Tibial nerve (tissue), 4 donors: ENCODE measurements at regions not wholly inside any gene's neighbourhood (a gene's known extent, or its start where the extent isn't known, plus 50 kb on each side); places are given as distances from the start of the nearest gene placed in this dataset.

ENCODE experiments used
- DNase-seq, 2 donors: peaks; one replicate each; pipeline ENCODE4 v3.0.0-alpha.2; 2019; ENCODE audit warnings: low spot score in 2 of 2
- H3K27ac ChIP-seq, 4 donors: fragments of 200-600 bp; sonication (generic) in 3 of 4; one replicate each; pipeline ENCODE4 v1.5.1; 2017 to 2019; ENCODE audit warnings: mild to moderate bottlenecking in 1 of 4
- H3K27me3 ChIP-seq, 2 donors: fragments of 200-600 bp; sonication (generic) in 1 of 2; one replicate each; pipeline versions ENCODE4 v1.5.1 to v1.6.0; 2017 to 2019
- H3K36me3 ChIP-seq, 3 donors: fragments of 200-600 bp; sonication (generic); one replicate each; pipeline ENCODE4 v1.5.1; 2018 to 2019
- H3K4me1 ChIP-seq, 4 donors: fragments of 200-600 bp; sonication (generic) in 3 of 4; one replicate each; pipeline ENCODE4 v1.5.1; 2017 to 2019
- H3K4me3 ChIP-seq, 4 donors: fragments of 200-600 bp; sonication (generic) in 3 of 4; one replicate each; pipeline ENCODE4 v1.5.1; 2017 to 2019; ENCODE audit warnings: mild to moderate bottlenecking in 1 of 4, moderate library complexity in 1 of 4
- H3K9me3 ChIP-seq, 4 donors: fragments of 200-600 bp; sonication (generic) in 3 of 4; one replicate each; pipeline ENCODE4 v1.5.1; 2017 to 2019
- EP300 ChIP-seq, 2 donors: sonication (generic); formaldehyde crosslinking; IDR thresholded peaks; one replicate each; pipeline ENCODE4 v1.6.1; 2017; ENCODE audit warnings: antibody characterized with exemption in 2 of 2, mild to moderate bottlenecking in 1 of 2
- POLR2A ChIP-seq, 2 donors: fragments of 450-650 bp; IDR thresholded peaks; one replicate each; pipeline ENCODE4 v1.6.1; 2017; ENCODE audit warnings: antibody characterized with exemption in 2 of 2, mild to moderate bottlenecking in 2 of 2, moderate library complexity in 2 of 2
- WGBS, 2 donors: methylation state at CpG; one replicate each; pipeline ENCODE4 v1.1.5; 2018; 5-methylcytosine and 5-hydroxymethylcytosine counted together
- TF ChIP-seq, protein P1 (sequence below), 5 experiments: fragments of 200-600 bp in 3 of 5; fragments of 450-650 bp in 2 of 5; sonication (generic) in 3 of 5; IDR thresholded peaks; one replicate each; pipeline ENCODE4 v1.5.1; 2016 to 2019; ENCODE audit warnings: antibody characterized with exemption in 5 of 5, mild to moderate bottlenecking in 3 of 5, moderate library complexity in 2 of 5

DNA sequence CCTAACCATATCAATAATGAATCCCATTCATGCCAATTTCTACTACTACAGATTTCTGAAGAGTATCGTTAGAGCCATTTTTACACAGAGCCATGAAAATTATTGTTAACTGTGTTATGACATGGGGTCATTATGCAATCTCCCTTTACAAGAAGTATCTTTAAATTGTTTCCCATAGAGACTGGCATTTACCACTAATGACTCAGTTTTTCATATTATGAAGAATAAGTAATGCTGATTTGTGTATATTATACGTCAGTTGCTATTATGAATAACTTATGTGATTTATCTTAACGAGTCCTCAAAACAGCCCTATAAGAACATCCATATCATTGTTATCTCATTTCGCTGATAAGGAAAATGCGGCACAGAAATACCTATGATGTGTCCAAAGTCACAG is 173.8 kb downstream of the KCNJ2 start:
- Histone ChIP-seq H3K27me3 (no peaks in the 10 kb centered on the region), H3K27ac (no peak overlapping the region), H3K36me3 (no peaks in the 10 kb centered on the region), H3K4me3 (no peak overlapping the region), H3K9me3 (no peaks in the 10 kb centered on the region), H3K4me1 (peaks cover 0 to 11% (median 0%) of the 10 kb centered on the region in 4 donors)
- TF ChIP-seq, protein P1, sequence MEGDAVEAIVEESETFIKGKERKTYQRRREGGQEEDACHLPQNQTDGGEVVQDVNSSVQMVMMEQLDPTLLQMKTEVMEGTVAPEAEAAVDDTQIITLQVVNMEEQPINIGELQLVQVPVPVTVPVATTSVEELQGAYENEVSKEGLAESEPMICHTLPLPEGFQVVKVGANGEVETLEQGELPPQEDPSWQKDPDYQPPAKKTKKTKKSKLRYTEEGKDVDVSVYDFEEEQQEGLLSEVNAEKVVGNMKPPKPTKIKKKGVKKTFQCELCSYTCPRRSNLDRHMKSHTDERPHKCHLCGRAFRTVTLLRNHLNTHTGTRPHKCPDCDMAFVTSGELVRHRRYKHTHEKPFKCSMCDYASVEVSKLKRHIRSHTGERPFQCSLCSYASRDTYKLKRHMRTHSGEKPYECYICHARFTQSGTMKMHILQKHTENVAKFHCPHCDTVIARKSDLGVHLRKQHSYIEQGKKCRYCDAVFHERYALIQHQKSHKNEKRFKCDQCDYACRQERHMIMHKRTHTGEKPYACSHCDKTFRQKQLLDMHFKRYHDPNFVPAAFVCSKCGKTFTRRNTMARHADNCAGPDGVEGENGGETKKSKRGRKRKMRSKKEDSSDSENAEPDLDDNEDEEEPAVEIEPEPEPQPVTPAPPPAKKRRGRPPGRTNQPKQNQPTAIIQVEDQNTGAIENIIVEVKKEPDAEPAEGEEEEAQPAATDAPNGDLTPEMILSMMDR (IDR thresholded peaks at IDR 0.05) = no peak
- TF ChIP-seq EP300 (IDR thresholded peaks at IDR 0.05) (no peak), POLR2A (IDR thresholded peaks at IDR 0.05) (no peak)
- no peak for DNase-seq
- WGBS, 2 donors = 82 to 93% methylated on average over 5 of the region's 5 CpGs

DNA sequence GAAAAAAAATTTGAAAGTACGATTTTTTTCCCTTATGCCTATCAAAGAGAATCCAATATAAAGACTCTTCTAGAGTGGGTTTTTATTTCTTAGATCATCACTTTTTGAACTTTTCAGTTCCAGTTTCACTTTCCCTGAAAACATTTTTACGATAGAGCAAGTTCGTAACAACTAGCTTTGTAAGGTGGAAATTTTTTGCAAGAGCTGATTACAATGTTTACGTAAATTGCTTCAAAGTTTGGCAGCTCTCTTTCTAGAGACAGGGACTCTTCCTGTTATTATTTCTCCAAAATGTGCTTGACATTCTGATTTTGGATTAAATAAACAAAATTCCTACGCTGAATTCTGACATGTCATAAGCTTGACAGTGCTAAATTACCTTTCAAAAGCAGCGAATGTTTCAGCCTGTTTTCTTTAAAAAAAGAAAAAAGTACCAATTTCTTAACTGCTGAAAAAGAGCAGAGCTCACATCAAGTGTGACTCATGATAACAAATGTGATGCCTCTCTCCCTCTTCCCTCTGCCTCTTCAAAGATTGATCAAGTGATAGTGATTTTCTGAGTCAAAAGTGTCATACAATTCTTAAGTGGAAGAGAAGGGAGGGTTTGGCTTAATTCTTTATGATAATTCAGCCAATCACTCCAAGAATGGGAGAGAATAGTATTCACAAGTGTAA is 175.2 kb downstream of the KCNJ2 start:
- no peak for DNase-seq
- H3K9me3 ChIP-seq = no peaks in the 10 kb centered on the region
- H3K27ac ChIP-seq = peak overlapping the region in 2 of 4 donors; percentile 25 to 42
- H3K4me3 ChIP-seq = peak overlapping the region in 3 of 4 donors; percentile 11 to 31 (median 16)
- no peaks in the 10 kb centered on the region for H3K27me3 ChIP-seq
- WGBS, 2 donors = 32 to 36% methylated on average over 6 of the region's 6 CpGs
- no peak for TF ChIP-seq POLR2A (IDR thresholded peaks at IDR 0.05)
- no peak for TF ChIP-seq EP300 (IDR thresholded peaks at IDR 0.05)
- TF ChIP-seq, protein P1 (IDR thresholded peaks at IDR 0.05) = no peak
- H3K36me3 ChIP-seq = no peaks in the 10 kb centered on the region
- peaks cover 0 to 11% (median 0%) of the 10 kb centered on the region in 4 donors for H3K4me1 ChIP-seq

DNA sequence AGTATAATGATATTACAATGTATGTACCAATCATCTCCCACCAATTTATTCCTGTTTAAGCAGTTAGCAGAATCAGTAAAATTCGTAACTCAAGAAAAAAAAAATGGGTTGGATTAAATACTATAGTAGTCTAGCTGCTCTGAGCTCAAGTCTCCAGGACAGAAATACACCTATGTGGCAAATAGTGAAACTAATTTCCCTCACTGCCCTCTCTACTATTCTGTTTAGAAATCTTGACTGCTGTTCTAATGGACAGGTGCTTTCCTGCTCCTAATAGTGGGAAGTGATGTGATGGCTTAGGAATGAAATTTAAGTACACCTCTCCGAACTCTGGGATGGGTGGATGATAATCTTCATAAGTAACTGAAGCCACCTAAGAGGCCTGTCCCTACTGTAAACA is 175.7 kb downstream of the KCNJ2 start:
- DNase-seq = no peak
- no peaks in the 10 kb centered on the region for H3K27me3 ChIP-seq
- 74 to 85% methylated on average over 2 of the region's 2 CpGs for WGBS, 2 donors
- H3K36me3 ChIP-seq = no peaks in the 10 kb centered on the region
- no peak overlapping the region for H3K27ac ChIP-seq
- H3K4me1 ChIP-seq = peaks cover 0 to 11% (median 0%) of the 10 kb centered on the region in 4 donors
- H3K9me3 ChIP-seq = no peaks in the 10 kb centered on the region
- TF ChIP-seq, protein P1 (IDR thresholded peaks at IDR 0.05) = no peak
- no peak overlapping the region for H3K4me3 ChIP-seq

DNA sequence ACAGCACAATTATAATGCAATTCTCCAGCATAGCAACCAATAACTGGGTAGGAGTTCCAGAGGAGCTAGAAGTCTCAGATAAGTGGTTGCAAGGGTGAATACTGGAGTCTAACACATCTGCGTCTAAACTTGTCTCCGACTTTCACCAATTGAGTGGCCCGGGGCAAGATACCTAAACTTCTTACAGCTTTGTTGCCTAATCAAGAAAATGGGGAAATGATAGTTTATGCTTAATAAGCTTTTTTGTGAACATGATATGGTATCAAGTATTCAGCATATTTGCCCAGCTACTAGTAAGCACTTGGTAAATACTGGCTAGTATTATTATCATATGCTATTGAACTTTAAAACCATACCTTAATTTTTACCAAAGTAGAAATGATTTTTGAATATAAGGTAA is 183.5 kb downstream of the KCNJ2 start:
- no peaks in the 10 kb centered on the region for H3K36me3 ChIP-seq
- H3K9me3 ChIP-seq = no peaks in the 10 kb centered on the region
- H3K4me3 ChIP-seq = no peak overlapping the region
- no peak for TF ChIP-seq POLR2A (IDR thresholded peaks at IDR 0.05)
- TF ChIP-seq EP300 (IDR thresholded peaks at IDR 0.05) = no peak
- TF ChIP-seq, protein P1 (IDR thresholded peaks at IDR 0.05) = no peak
- H3K27me3 ChIP-seq = no peaks in the 10 kb centered on the region
- DNase-seq = no peak
- H3K27ac ChIP-seq = no peak overlapping the region
- H3K4me1 ChIP-seq = no peaks in the 10 kb centered on the region
- WGBS, 2 donors = 86 to 87% methylated on average over 3 of the region's 3 CpGs

DNA sequence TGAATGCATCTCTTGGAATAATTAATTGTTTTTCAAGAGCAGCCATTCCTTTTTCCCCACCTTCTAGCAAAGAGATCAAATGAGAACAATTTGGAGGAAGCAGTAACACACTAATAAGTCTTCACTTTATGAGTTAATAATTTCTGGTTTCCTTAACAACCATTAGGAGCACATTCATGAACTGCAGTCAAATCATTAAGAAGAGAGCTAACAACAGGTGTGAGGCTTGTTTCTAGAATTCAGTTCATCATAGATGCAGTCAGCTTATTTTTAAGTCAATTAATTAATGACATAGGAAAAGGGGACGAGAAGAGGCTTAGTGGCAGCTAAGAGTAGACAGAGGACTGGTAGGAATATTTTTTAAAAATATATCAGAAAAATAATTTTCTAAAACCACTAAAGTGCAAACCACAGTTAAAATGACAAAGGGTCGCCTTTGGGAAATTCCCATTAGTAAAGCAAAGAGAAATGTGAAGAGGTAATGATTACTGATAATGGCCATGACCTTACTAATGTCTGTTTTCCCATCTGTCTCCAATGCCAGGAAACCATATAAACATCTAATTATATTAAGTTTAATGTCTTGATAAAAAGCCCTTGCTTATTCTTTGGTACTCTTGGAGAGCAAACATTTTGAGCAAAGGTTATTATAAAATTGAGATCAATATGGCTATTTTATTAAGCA is 184.2 kb downstream of the KCNJ2 start:
- TF ChIP-seq EP300 (IDR thresholded peaks at IDR 0.05) (no peak), POLR2A (IDR thresholded peaks at IDR 0.05) (no peak)
- TF ChIP-seq, protein P1 (IDR thresholded peaks at IDR 0.05) = no peak
- Histone ChIP-seq H3K9me3 (no peaks in the 10 kb centered on the region), H3K4me3 (no peak overlapping the region), H3K4me1 (no peaks in the 10 kb centered on the region), H3K27me3 (no peaks in the 10 kb centered on the region), H3K36me3 (no peaks in the 10 kb centered on the region), H3K27ac (no peak overlapping the region)
- no peak for DNase-seq
- 78 to 92% methylated on average over 2 of the region's 2 CpGs for WGBS, 2 donors
